ENCODE measurements at regions not wholly inside any gene's neighbourhood (a gene's known extent, or its start where the extent isn't known, plus 50 kb on each side); places are given as distances from the start of the nearest gene placed in this dataset.

GRCh38 chr6:155970472-155970871, 514.8 kb upstream of the NOX3 start:
- H3K4me3 ChIP-seq (ENCODE audit: low read depth, low read length, poor library complexity, severe bottlenecking), result no peak overlapping the region
- TF ChIP-seq CTCF (conservative IDR thresholded peaks at IDR 0.05; ENCODE audit: low read length) (no peak), EZH2phosphoT487 (IDR thresholded peaks at IDR 0.05; ENCODE audit: borderline replicate concordance, low read depth, low read length) (no peak)
- no TSS peak for BruUV-seq (replicated peaks)
- no peaks in the 10 kb centered on the region for H4K20me1 ChIP-seq (ENCODE audit: insufficient read depth, low read length)
- CTCF ChIA-PET (ENCODE audit: unreplicated experiment), result no interaction called here
- no peaks in the 10 kb centered on the region for H3K4me1 ChIP-seq (ENCODE audit: insufficient read depth, low read length, poor library complexity, severe bottlenecking)
- H2AFZ ChIP-seq (ENCODE audit: low read length), result no peak overlapping the region
- no peak overlapping the region for H3K27ac ChIP-seq (ENCODE audit: low read depth, low read length, poor library complexity, severe bottlenecking)
- no peak for DNase-seq (ENCODE audit: low spot score)
- H3K4me2 ChIP-seq (ENCODE audit: low read length), result no peak overlapping the region
- POLR2A ChIA-PET, result no interaction called here
- H3K36me3 ChIP-seq (ENCODE audit: insufficient read depth, low read length), result no peaks in the 10 kb centered on the region
- H3K9me3 ChIP-seq (ENCODE audit: low read length), result no peaks in the 10 kb centered on the region
- no peaks in the 10 kb centered on the region for H3K9me2 ChIP-seq (ENCODE audit: insufficient read depth, low read length)
- no peaks in the 10 kb centered on the region for H3K79me2 ChIP-seq (ENCODE audit: insufficient read depth, low read depth, low read length)
- intact Hi-C loops (cut with micrococcal nuclease; ENCODE audit: unreplicated experiment), result no loop called here

GRCh38 chr6:155968921-155969320, 513.3 kb upstream of the NOX3 start:
- H3K9me3 ChIP-seq (ENCODE audit: low read length), result no peaks in the 10 kb centered on the region
- CTCF ChIA-PET (ENCODE audit: unreplicated experiment), result no interaction called here

More at GRCh38 chr6:155968921-155969320, 513.3 kb upstream of the NOX3 start:
- H3K9me2 ChIP-seq (ENCODE audit: insufficient read depth, low read length), result no peaks in the 10 kb centered on the region
- no peaks in the 10 kb centered on the region for H3K79me2 ChIP-seq (ENCODE audit: insufficient read depth, low read depth, low read length)
- no peak overlapping the region for H3K4me3 ChIP-seq (ENCODE audit: low read depth, low read length, poor library complexity, severe bottlenecking)
- H2AFZ ChIP-seq (ENCODE audit: low read length), result no peak overlapping the region
- no TSS peak for BruUV-seq (replicated peaks)
- no peaks in the 10 kb centered on the region for H3K4me1 ChIP-seq (ENCODE audit: insufficient read depth, low read length, poor library complexity, severe bottlenecking)
- H4K20me1 ChIP-seq (ENCODE audit: insufficient read depth, low read length), result no peaks in the 10 kb centered on the region
- DNase-seq (ENCODE audit: low spot score), result no peak
- TF ChIP-seq EZH2phosphoT487 (IDR thresholded peaks at IDR 0.05; ENCODE audit: borderline replicate concordance, low read depth, low read length) (no peak), CTCF (conservative IDR thresholded peaks at IDR 0.05; ENCODE audit: low read length) (no peak)
- POLR2A ChIA-PET, result interaction anchor here (0.8 kb wide), 1 partner anchor 103 kb away, joined by 3 read pairs; no protein-coding TSS in a partner anchor
- intact Hi-C loops (cut with micrococcal nuclease; ENCODE audit: unreplicated experiment), result no loop called here
- H3K4me2 ChIP-seq (ENCODE audit: low read length), result no peak overlapping the region
- H3K27ac ChIP-seq (ENCODE audit: low read depth, low read length, poor library complexity, severe bottlenecking), result no peak overlapping the region
- H3K36me3 ChIP-seq (ENCODE audit: insufficient read depth, low read length), result no peaks in the 10 kb centered on the region

Data from OCI-LY7 (cell line).